ENCODE measurements at regions not wholly inside any gene's neighbourhood (a gene's known extent, or its start where the extent isn't known, plus 50 kb on each side); places are given as distances from the start of the nearest gene placed in this dataset.
"Not testable (repeated sequence)": the region's sequence is repeated elsewhere in the genome, so short reads cannot be mapped to it uniquely, and the experiment has no call there.

- WGBS, 3 donors = 72 to 79% (median 78%) methylated on average over 2 of the region's 2 CpGs
- Histone ChIP-seq H3K9me3 (no peaks in the 10 kb centered on the region), H3K4me1 (no peaks in the 10 kb centered on the region), H3K27ac (no peak overlapping the region), H3K27me3 (ENCODE audit: insufficient read depth in 3 of 3, low read length in 2 of 3) (no peaks in the 10 kb centered on the region), H3K4me3 (no peak overlapping the region), H3K36me3 (ENCODE audit: insufficient read depth in 1 of 2, low read depth in 1 of 2) (no peaks in the 10 kb centered on the region)
- intact Hi-C loops (cut with DNase I) = no loop called here
- ATAC-seq (no peak), DNase-seq (no peak)
- TF ChIP-seq CTCF (IDR thresholded peaks at IDR 0.05) = no peak
Measured at GRCh38 chr5:130397132-130397531, 492.9 kb downstream of the CHSY3 start.

GRCh38 chr5:130391727-130392264 is 487.5 kb downstream of the CHSY3 start:
- DNase-seq; H3K4me1 ChIP-seq; intact Hi-C loops (cut with DNase I); H3K36me3 ChIP-seq (ENCODE audit: insufficient read depth in 1 of 2, low read depth in 1 of 2); H3K9me3 ChIP-seq; H3K27me3 ChIP-seq (ENCODE audit: insufficient read depth in 3 of 3, low read length in 2 of 3); ATAC-seq; H3K27ac ChIP-seq; H3K4me3 ChIP-seq: not testable (repeated sequence)
- WGBS, 3 donors = 68 to 78% (median 78%) methylated on average over 3 of the region's 3 CpGs

GRCh38 chr5:130386155-130386554 is 481.9 kb downstream of the CHSY3 start:
- H3K27me3 ChIP-seq (ENCODE audit: insufficient read depth in 3 of 3, low read length in 2 of 3) = no peaks in the 10 kb centered on the region
- H3K4me1 ChIP-seq = no peaks in the 10 kb centered on the region
- H3K9me3 ChIP-seq = no peaks in the 10 kb centered on the region
- DNase-seq (no peak), ATAC-seq (no peak)
- no peak overlapping the region for H3K27ac ChIP-seq
- TF ChIP-seq CTCF (IDR thresholded peaks at IDR 0.05) = no peak
- no peaks in the 10 kb centered on the region for H3K36me3 ChIP-seq (ENCODE audit: insufficient read depth in 1 of 2, low read depth in 1 of 2)
- H3K4me3 ChIP-seq = no peak overlapping the region
- WGBS, 3 donors = 17 to 23% (median 21%) methylated on average over 1 of the region's 1 CpG
- intact Hi-C loops (cut with DNase I) = no loop called here

- Histone ChIP-seq H3K27ac (no peak overlapping the region), H3K27me3 (ENCODE audit: insufficient read depth in 3 of 3, low read length in 2 of 3) (no peaks in the 10 kb centered on the region), H3K4me3 (no peak overlapping the region), H3K4me1 (no peaks in the 10 kb centered on the region), H3K9me3 (no peaks in the 10 kb centered on the region), H3K36me3 (ENCODE audit: insufficient read depth in 1 of 2, low read depth in 1 of 2) (no peaks in the 10 kb centered on the region)
- WGBS, 3 donors = 42 to 53% (median 52%) methylated on average over 2 of the region's 2 CpGs
- no peak for DNase-seq
- no peak for ATAC-seq
- intact Hi-C loops (cut with DNase I) = no loop called here
- TF ChIP-seq CTCF (IDR thresholded peaks at IDR 0.05) = no peak
Measured at GRCh38 chr5:130385656-130386055, 481.4 kb downstream of the CHSY3 start.

- Histone ChIP-seq H3K9me3 (no peaks in the 10 kb centered on the region), H3K27ac (no peak overlapping the region), H3K36me3 (ENCODE audit: insufficient read depth in 1 of 2, low read depth in 1 of 2) (no peaks in the 10 kb centered on the region), H3K4me1 (no peaks in the 10 kb centered on the region), H3K4me3 (no peak overlapping the region), H3K27me3 (ENCODE audit: insufficient read depth in 3 of 3, low read length in 2 of 3) (no peaks in the 10 kb centered on the region)
- DNase-seq = no peak
- intact Hi-C loops (cut with DNase I) = no loop called here
- no peak for ATAC-seq
- WGBS, 3 donors = 64 to 69% (median 68%) methylated on average over 2 of the region's 2 CpGs
- no peak for TF ChIP-seq CTCF (IDR thresholded peaks at IDR 0.05)
Measured at GRCh38 chr5:130365956-130366355, 461.7 kb downstream of the CHSY3 start.

All from psoas muscle (tissue), 7 donors.